Neuronal stem cell (in vitro differentiated cells): ENCODE measurements at regions not wholly inside any gene's neighbourhood (a gene's known extent, or its start where the extent isn't known, plus 50 kb on each side); places are given as distances from the start of the nearest gene placed in this dataset.
A peak's percentile ranks its signal among the peaks of the same experiment; 100 is the strongest.

ENCODE experiments used
- DNase-seq: peaks from one replicate; pipeline ENCODE4 v3.0.0-alpha.2; 2013; ENCODE audit warnings: low spot score
- H2AFZ ChIP-seq: one replicate; pipeline ENCODE4 v1.6.1; 2013; ENCODE audit warnings: mild to moderate bottlenecking, low read length, inconsistent platforms
- H2AK5ac ChIP-seq: 2 replicates; pipeline ENCODE4 v1.6.1; 2013; ENCODE audit warnings: low read depth, mild to moderate bottlenecking, inconsistent platforms, low read length, moderate library complexity, mixed read lengths
- H2BK120ac ChIP-seq: 2 replicates; pipeline ENCODE4 v1.6.1; 2013; ENCODE audit warnings: low read depth, mild to moderate bottlenecking, inconsistent platforms, low read length, moderate library complexity, mixed read lengths
- H2BK12ac ChIP-seq: one replicate; pipeline ENCODE4 v1.6.1; 2013; ENCODE audit warnings: low read length, inconsistent platforms
- H2BK15ac ChIP-seq: 2 replicates; pipeline ENCODE4 v1.6.1; 2013; ENCODE audit warnings: mild to moderate bottlenecking, low read length, inconsistent platforms, mixed read lengths
- H2BK5ac ChIP-seq: one replicate; pipeline ENCODE4 v1.6.1; 2013; ENCODE audit warnings: inconsistent platforms, mild to moderate bottlenecking, low read length, moderate library complexity
- H3K14ac ChIP-seq: one replicate; pipeline ENCODE4 v1.6.1; 2013; ENCODE audit warnings: low read length, inconsistent platforms
- H3K18ac ChIP-seq: 2 replicates; pipeline ENCODE4 v1.6.1; 2013; ENCODE audit warnings: low read length, inconsistent platforms
- H3K23ac ChIP-seq: 2 replicates; pipeline ENCODE4 v1.6.1; 2013; ENCODE audit warnings: low read depth, mild to moderate bottlenecking, mixed read lengths, low read length, inconsistent platforms; ENCODE audit not compliant: poor library complexity
- H3K27ac ChIP-seq: replicated peaks from 3 replicates; pipeline ENCODE4 v1.5.1; 2013; ENCODE audit warnings: low read length, inconsistent platforms
- H3K27me3 ChIP-seq, 3 experiments: 2 replicates each; pipeline ENCODE4 v1.6.1; 2013; ENCODE audit warnings: low read length in 3 of 3, mild to moderate bottlenecking in 2 of 3, inconsistent platforms in 1 of 3, low read depth in 1 of 3, mixed read lengths in 1 of 3, moderate library complexity in 1 of 3; ENCODE audit not compliant: control insufficient read depth in 3 of 3, insufficient read depth in 3 of 3
- H3K36me3 ChIP-seq, 2 donors: replicated peaks in 1 of 2; 2 replicates each; pipeline ENCODE4 v1.6.1; 2013; ENCODE audit warnings: low read length in 2 of 2; ENCODE audit not compliant: control insufficient read depth in 2 of 2, insufficient read depth in 2 of 2
- H3K4ac ChIP-seq: 2 replicates; pipeline ENCODE4 v1.6.1; 2013; ENCODE audit warnings: inconsistent platforms, mild to moderate bottlenecking, low read length, moderate library complexity
- H3K4me1 ChIP-seq, 2 donors: 1 replicate in 1 of 2; 2 replicates in 1 of 2; pipeline ENCODE4 v1.6.1; 2013; ENCODE audit warnings: low read length in 2 of 2, low read depth in 1 of 2; ENCODE audit not compliant: control insufficient read depth in 2 of 2, insufficient read depth in 1 of 2
- H3K4me2 ChIP-seq: one replicate; pipeline ENCODE4 v1.6.1; 2013; ENCODE audit warnings: mild to moderate bottlenecking, low read length, inconsistent platforms; ENCODE audit not compliant: insufficient read depth, poor library complexity, severe bottlenecking
- H3K4me3 ChIP-seq, 2 donors: 2 replicates each; pipeline ENCODE4 v1.5.1; 2013; ENCODE audit warnings: low read length in 2 of 2, mild to moderate bottlenecking in 2 of 2, inconsistent platforms in 1 of 2, moderate library complexity in 1 of 2
- H3K79me1 ChIP-seq: one replicate; pipeline ENCODE4 v1.6.1; 2013; ENCODE audit warnings: low read depth, mild to moderate bottlenecking, inconsistent platforms, low read length, moderate library complexity
- H3K9ac ChIP-seq: one replicate; pipeline ENCODE4 v1.6.1; 2013; ENCODE audit warnings: mild to moderate bottlenecking, low read depth, low read length, inconsistent platforms; ENCODE audit not compliant: poor library complexity
- H3K9me3 ChIP-seq, 2 donors: replicated peaks in 1 of 2; 2 replicates each; pipeline versions ENCODE3 to v1.6.1; 2013; ENCODE audit warnings: low read length in 2 of 2, mild to moderate bottlenecking in 2 of 2, inconsistent platforms in 1 of 2, low read depth in 1 of 2, mixed read lengths in 1 of 2, moderate library complexity in 1 of 2; ENCODE audit not compliant: control insufficient read depth in 2 of 2, insufficient read depth in 1 of 2
- H4K8ac ChIP-seq: one replicate; pipeline ENCODE4 v1.6.1; 2013; ENCODE audit warnings: low read depth, mild to moderate bottlenecking, inconsistent platforms, low read length, moderate library complexity
- H4K91ac ChIP-seq: one replicate; pipeline ENCODE4 v1.6.1; 2013; ENCODE audit warnings: low read length, low read depth, mild to moderate bottlenecking, inconsistent platforms; ENCODE audit not compliant: poor library complexity
- WGBS, 2 donors: extraction: QIAGEN DNeasy Blood & Tissue Kit; methylation state at CpG; one replicate each; pipeline ENCODE4 v1.1.7; 2013; ENCODE audit warnings: missing lambda C conversion rate in 2 of 2, mixed read lengths in 1 of 2; ENCODE audit not compliant: insufficient read length in 2 of 2, insufficient replicate concordance in 1 of 2; ENCODE audit errors: extremely low coverage in 2 of 2; 5-methylcytosine and 5-hydroxymethylcytosine counted together

GRCh38 chr17:34717092-34717491 is 137.7 kb downstream of the TMEM132E start:
- Histone ChIP-seq H2BK12ac (no peak overlapping the region), H3K79me1 (no peaks in the 10 kb centered on the region), H3K27ac (no peak overlapping the region), H3K4me1 (peaks cover 0 to 3% of the 10 kb centered on the region in 2 donors), H2BK120ac (no peak overlapping the region), H3K27me3 (peaks cover 0 to 3% (median 0%) of the 10 kb centered on the region in 3 experiments), H2BK15ac (no peak overlapping the region), H3K23ac (no peak overlapping the region), H3K4ac (no peak overlapping the region), H3K9ac (no peak overlapping the region), H3K14ac (no peak overlapping the region), H3K18ac (no peak overlapping the region), H3K9me3 (no peaks in the 10 kb centered on the region), H2BK5ac (no peak overlapping the region), H4K91ac (no peak overlapping the region), H3K4me3 (no peak overlapping the region), H3K4me2 (no peak overlapping the region), H4K8ac (no peak overlapping the region), H3K36me3 (no peaks in the 10 kb centered on the region), H2AFZ (no peak overlapping the region), H2AK5ac (no peak overlapping the region)
- no CpG with 5 or more reads among the region's 3 CpGs for whole genome bisulfite sequencing, 2 donors
- no peak for DNase-seq

- Histone ChIP-seq H2BK120ac (no peak overlapping the region), H2AFZ (no peak overlapping the region), H3K4me1 (peaks cover 0 to 3% of the 10 kb centered on the region in 2 donors), H4K8ac (no peak overlapping the region), H4K91ac (no peak overlapping the region), H2BK15ac (no peak overlapping the region), H3K79me1 (no peaks in the 10 kb centered on the region), H3K9ac (no peak overlapping the region), H2AK5ac (no peak overlapping the region), H3K36me3 (no peaks in the 10 kb centered on the region), H3K14ac (no peak overlapping the region), H3K18ac (peak overlapping the region; percentile 18), H2BK5ac (no peak overlapping the region), H3K23ac (no peak overlapping the region), H3K4me2 (no peak overlapping the region), H3K27ac (no peak overlapping the region), H3K27me3 (no peaks in the 10 kb centered on the region), H3K9me3 (no peaks in the 10 kb centered on the region), H3K4me3 (no peak overlapping the region), H3K4ac (no peak overlapping the region), H2BK12ac (no peak overlapping the region)
- WGBS, 2 donors, result no CpG with 5 or more reads among the region's 3 CpGs
- no peak for DNase-seq
Measured at GRCh38 chr17:34716291-34716690, 136.9 kb downstream of the TMEM132E start.

GRCh38 chr17:34715504-34715903 is 136.1 kb downstream of the TMEM132E start:
- no CpG with 5 or more reads among the region's 5 CpGs for WGBS, 2 donors
- Histone ChIP-seq H3K4me1 (peaks cover 0 to 3% of the 10 kb centered on the region in 2 donors), H3K23ac (no peak overlapping the region), H2BK12ac (no peak overlapping the region), H2BK120ac (no peak overlapping the region), H3K14ac (no peak overlapping the region), H2AK5ac (no peak overlapping the region), H3K4me2 (no peak overlapping the region), H4K8ac (no peak overlapping the region), H2AFZ (no peak overlapping the region), H3K18ac (peak overlapping the region; percentile 53), H3K9me3 (no peaks in the 10 kb centered on the region), H4K91ac (no peak overlapping the region), H2BK15ac (no peak overlapping the region), H3K27ac (no peak overlapping the region), H3K36me3 (no peaks in the 10 kb centered on the region), H3K4ac (no peak overlapping the region), H3K27me3 (no peaks in the 10 kb centered on the region), H3K4me3 (no peak overlapping the region), H3K79me1 (no peaks in the 10 kb centered on the region), H2BK5ac (no peak overlapping the region), H3K9ac (no peak overlapping the region)
- no peak for DNase-seq

GRCh38 chr17:34714475-34715410 is 135.4 kb downstream of the TMEM132E start:
- no peaks in the 10 kb centered on the region for H3K79me1 ChIP-seq
- no peaks in the 10 kb centered on the region for H3K27me3 ChIP-seq
- no peak for DNase-seq

More at GRCh38 chr17:34714475-34715410, 135.4 kb downstream of the TMEM132E start:
- Histone ChIP-seq H2BK5ac (no peak overlapping the region), H3K4me3 (no peak overlapping the region), H3K9me3 (no peaks in the 10 kb centered on the region), H2BK12ac (no peak overlapping the region), H2BK120ac (no peak overlapping the region), H2AFZ (no peak overlapping the region), H3K4ac (no peak overlapping the region), H3K36me3 (no peaks in the 10 kb centered on the region), H4K8ac (no peak overlapping the region), H3K4me1 (peaks cover 0 to 3% of the 10 kb centered on the region in 2 donors), H3K23ac (no peak overlapping the region), H2AK5ac (no peak overlapping the region), H3K14ac (no peak overlapping the region), H3K9ac (no peak overlapping the region), H3K4me2 (no peak overlapping the region), H4K91ac (no peak overlapping the region), H3K27ac (no peak overlapping the region), H3K18ac (peak overlapping the region; percentile 53), H2BK15ac (no peak overlapping the region)
- no CpG with 5 or more reads among the region's 7 CpGs for WGBS, 2 donors
